ENCODE measurements at regions not wholly inside any gene's neighbourhood (a gene's known extent, or its start where the extent isn't known, plus 50 kb on each side); places are given as distances from the start of the nearest gene placed in this dataset.
"Not testable (repeated sequence)": the region's sequence is repeated elsewhere in the genome, so short reads cannot be mapped to it uniquely, and the experiment has no call there.

- H3K4me3 Mint-ChIP-seq: no peak overlapping the region
- no peaks in the 10 kb centered on the region for H3K4me1 Mint-ChIP-seq
- no peak for DNase-seq
- CTCF ChIA-PET: no interaction called here
- ATAC-seq: no peak
- H3K36me3 Mint-ChIP-seq: no peaks in the 10 kb centered on the region
- H3K27ac Mint-ChIP-seq: no peak overlapping the region
- no peaks in the 10 kb centered on the region for H3K9me3 Mint-ChIP-seq (ENCODE audit: low read depth)
- no peaks in the 10 kb centered on the region for H3K27me3 Mint-ChIP-seq
Measured at GRCh38 chr3:68676136-68676535, 256.2 kb downstream of the TAFA4 start.

- ATAC-seq: no peak
- no peaks in the 10 kb centered on the region for H3K9me3 Mint-ChIP-seq (ENCODE audit: low read depth)
- H3K36me3 Mint-ChIP-seq: no peaks in the 10 kb centered on the region
- DNase-seq: no peak
- no peak overlapping the region for H3K27ac Mint-ChIP-seq
- H3K27me3 Mint-ChIP-seq: no peaks in the 10 kb centered on the region
- no peaks in the 10 kb centered on the region for H3K4me1 Mint-ChIP-seq
- CTCF ChIA-PET: no interaction called here
- no peak overlapping the region for H3K4me3 Mint-ChIP-seq
Measured at GRCh38 chr3:68667346-68667745, 265.0 kb downstream of the TAFA4 start.

- H3K36me3 Mint-ChIP-seq: no peaks in the 10 kb centered on the region
- CTCF ChIA-PET: no interaction called here
- H3K27ac Mint-ChIP-seq: no peak overlapping the region
- no peaks in the 10 kb centered on the region for H3K9me3 Mint-ChIP-seq (ENCODE audit: low read depth)
- ATAC-seq (no peak), DNase-seq (no peak)
- H3K4me1 Mint-ChIP-seq: no peaks in the 10 kb centered on the region
- H3K4me3 Mint-ChIP-seq: no peak overlapping the region
- H3K27me3 Mint-ChIP-seq: no peaks in the 10 kb centered on the region
Measured at GRCh38 chr3:68666429-68667136, 265.8 kb downstream of the TAFA4 start.

- no peaks in the 10 kb centered on the region for H3K36me3 Mint-ChIP-seq
- no peak for ATAC-seq
- no peaks in the 10 kb centered on the region for H3K9me3 Mint-ChIP-seq (ENCODE audit: low read depth)
- H3K4me1 Mint-ChIP-seq: no peaks in the 10 kb centered on the region
- H3K4me3 Mint-ChIP-seq: no peak overlapping the region
- H3K27ac Mint-ChIP-seq: no peak overlapping the region
- CTCF ChIA-PET: no interaction called here
- H3K27me3 Mint-ChIP-seq: no peaks in the 10 kb centered on the region
- DNase-seq: no peak
Measured at GRCh38 chr3:68664276-68664675, 268.1 kb downstream of the TAFA4 start.

GRCh38 chr3:68662176-68662575 is 270.2 kb downstream of the TAFA4 start:
- ATAC-seq (no peak), DNase-seq (no peak)
- H3K4me1 Mint-ChIP-seq: no peaks in the 10 kb centered on the region
- no peaks in the 10 kb centered on the region for H3K36me3 Mint-ChIP-seq
- H3K27ac Mint-ChIP-seq: no peak overlapping the region
- H3K9me3 Mint-ChIP-seq (ENCODE audit: low read depth): no peaks in the 10 kb centered on the region
- CTCF ChIA-PET: no interaction called here
- H3K4me3 Mint-ChIP-seq: no peak overlapping the region
- no peaks in the 10 kb centered on the region for H3K27me3 Mint-ChIP-seq

GRCh38 chr3:68650657-68651056 is 281.7 kb downstream of the TAFA4 start:
- H3K27me3 Mint-ChIP-seq; H3K9me3 Mint-ChIP-seq (ENCODE audit: low read depth); ATAC-seq; H3K27ac Mint-ChIP-seq; H3K4me3 Mint-ChIP-seq; H3K36me3 Mint-ChIP-seq; H3K4me1 Mint-ChIP-seq; DNase-seq; CTCF ChIA-PET: not testable (repeated sequence)

- H3K9me3 Mint-ChIP-seq (ENCODE audit: low read depth): no peaks in the 10 kb centered on the region
- CTCF ChIA-PET: no interaction called here
- no peak overlapping the region for H3K4me3 Mint-ChIP-seq
- no peak for DNase-seq
- no peaks in the 10 kb centered on the region for H3K27me3 Mint-ChIP-seq
- no peak for ATAC-seq
- no peaks in the 10 kb centered on the region for H3K4me1 Mint-ChIP-seq
- H3K36me3 Mint-ChIP-seq: no peaks in the 10 kb centered on the region
- H3K27ac Mint-ChIP-seq: no peak overlapping the region
Measured at GRCh38 chr3:68648494-68648893, 283.9 kb downstream of the TAFA4 start.

GRCh38 chr3:68631850-68632545 is 300.3 kb downstream of the TAFA4 start:
- no peak for ATAC-seq
- DNase-seq: no peak
- no peaks in the 10 kb centered on the region for H3K9me3 Mint-ChIP-seq (ENCODE audit: low read depth)
- no peaks in the 10 kb centered on the region for H3K4me1 Mint-ChIP-seq
- H3K27ac Mint-ChIP-seq: no peak overlapping the region
- no peaks in the 10 kb centered on the region for H3K36me3 Mint-ChIP-seq
- CTCF ChIA-PET: no interaction called here
- H3K27me3 Mint-ChIP-seq: no peaks in the 10 kb centered on the region
- no peak overlapping the region for H3K4me3 Mint-ChIP-seq

- DNase-seq (no peak), ATAC-seq (no peak)
- Mint-ChIP-seq H3K27me3 (no peaks in the 10 kb centered on the region), H3K9me3 (ENCODE audit: low read depth) (peaks cover 2% of the 10 kb centered on the region), H3K27ac (no peak overlapping the region), H3K36me3 (no peaks in the 10 kb centered on the region), H3K4me1 (no peaks in the 10 kb centered on the region), H3K4me3 (no peak overlapping the region)
- CTCF ChIA-PET: no interaction called here
Measured at GRCh38 chr3:68620211-68620610, 312.1 kb downstream of the TAFA4 start.

- DNase-seq: no peak
- no peak for ATAC-seq
- Mint-ChIP-seq H3K27ac (no peak overlapping the region), H3K27me3 (no peaks in the 10 kb centered on the region), H3K4me3 (no peak overlapping the region), H3K9me3 (ENCODE audit: low read depth) (peaks cover 14% of the 10 kb centered on the region), H3K36me3 (no peaks in the 10 kb centered on the region), H3K4me1 (no peaks in the 10 kb centered on the region)
- CTCF ChIA-PET: no interaction called here
Measured at GRCh38 chr3:68614087-68614486, 318.3 kb downstream of the TAFA4 start.

- Mint-ChIP-seq H3K27ac (no peak overlapping the region), H3K4me3 (no peak overlapping the region), H3K36me3 (no peaks in the 10 kb centered on the region), H3K4me1 (no peaks in the 10 kb centered on the region), H3K9me3 (ENCODE audit: low read depth) (peaks cover 6% of the 10 kb centered on the region), H3K27me3 (no peaks in the 10 kb centered on the region)
- ATAC-seq: no peak
- CTCF ChIA-PET: no interaction called here
- DNase-seq: no peak
Measured at GRCh38 chr3:68571321-68571720, 361.0 kb downstream of the TAFA4 start.

- no peaks in the 10 kb centered on the region for H3K9me3 Mint-ChIP-seq (ENCODE audit: low read depth)
- CTCF ChIA-PET: no interaction called here
- no peaks in the 10 kb centered on the region for H3K36me3 Mint-ChIP-seq
- H3K27ac Mint-ChIP-seq: no peak overlapping the region
- DNase-seq (no peak), ATAC-seq (no peak)
- no peaks in the 10 kb centered on the region for H3K27me3 Mint-ChIP-seq
- H3K4me3 Mint-ChIP-seq: no peak overlapping the region
- H3K4me1 Mint-ChIP-seq: no peaks in the 10 kb centered on the region
Measured at GRCh38 chr3:68560728-68561127, 371.6 kb downstream of the TAFA4 start.

GRCh38 chr3:68535782-68536181 is 396.6 kb downstream of the TAFA4 start:
- H3K27me3 Mint-ChIP-seq: no peaks in the 10 kb centered on the region
- no peaks in the 10 kb centered on the region for H3K4me1 Mint-ChIP-seq
- no peak for ATAC-seq
- H3K36me3 Mint-ChIP-seq: no peaks in the 10 kb centered on the region
- H3K9me3 Mint-ChIP-seq (ENCODE audit: low read depth): no peaks in the 10 kb centered on the region
- no peak overlapping the region for H3K4me3 Mint-ChIP-seq
- CTCF ChIA-PET: no interaction called here
- no peak for DNase-seq
- no peak overlapping the region for H3K27ac Mint-ChIP-seq

GRCh38 chr3:68523330-68523729 is 409.0 kb downstream of the TAFA4 start:
- Mint-ChIP-seq H3K4me1 (no peaks in the 10 kb centered on the region), H3K27ac (no peak overlapping the region), H3K9me3 (ENCODE audit: low read depth) (no peaks in the 10 kb centered on the region), H3K36me3 (no peaks in the 10 kb centered on the region), H3K27me3 (no peaks in the 10 kb centered on the region), H3K4me3 (no peak overlapping the region)
- CTCF ChIA-PET: no interaction called here
- ATAC-seq (no peak), DNase-seq (no peak)
